ENCODE measurements at regions not wholly inside any gene's neighbourhood (a gene's known extent, or its start where the extent isn't known, plus 50 kb on each side); places are given as distances from the start of the nearest gene placed in this dataset.

DNA sequence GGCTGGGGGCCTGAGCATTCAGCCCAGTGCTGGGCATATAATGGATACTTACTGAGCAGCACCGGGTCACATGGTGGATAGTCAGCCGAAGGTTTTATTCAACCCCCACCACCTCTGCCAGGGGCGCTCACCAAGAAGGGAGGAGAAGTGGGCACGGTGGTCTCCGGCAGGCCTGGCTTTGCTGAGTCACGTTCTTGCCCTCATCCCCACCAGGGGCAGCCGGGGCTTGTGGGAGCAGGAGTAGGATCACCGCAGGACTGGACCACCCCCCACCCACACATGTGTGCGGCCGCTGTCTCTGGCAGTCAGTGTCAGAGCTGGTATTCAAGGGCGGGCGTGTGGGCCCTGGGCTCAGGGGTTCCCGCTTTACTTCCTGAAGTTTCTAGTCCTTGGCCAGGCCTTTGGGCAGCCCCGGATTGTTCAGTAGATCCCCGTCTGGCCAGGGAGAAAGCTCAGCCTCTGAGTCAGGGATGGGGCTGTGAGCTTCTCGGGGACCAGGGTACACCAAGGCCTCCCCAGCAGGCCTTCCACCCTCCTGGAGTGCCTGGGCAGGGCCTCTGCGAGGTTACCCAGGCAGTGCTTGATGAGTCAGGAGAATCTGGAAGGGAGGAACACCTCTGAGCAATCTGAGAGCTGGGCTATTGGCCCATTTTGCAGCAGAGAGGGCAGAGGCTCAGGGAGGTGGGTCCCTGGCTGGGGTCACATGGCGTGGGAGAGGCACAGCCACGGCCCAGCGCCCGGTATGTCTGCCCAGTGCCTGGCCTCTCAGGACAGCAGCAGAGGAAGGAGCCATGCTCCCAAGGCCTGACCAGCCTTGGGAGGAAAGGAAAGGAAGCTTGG is 60.6 kb downstream of the RTL6 start:
- Histone ChIP-seq H3K9me3 (ENCODE audit: control insufficient read depth, insufficient read depth, low read depth, low read length) (no peaks in the 10 kb centered on the region), H3K4me3 (replicated peaks in 1 of 4; ENCODE audit: control extremely low read depth in 1 of 4, insufficient read depth in 1 of 4, low read depth in 3 of 4, low read length in 4 of 4) (no peak overlapping the region), H3K4me2 (ENCODE audit: extremely low read depth, insufficient read depth, low read length) (no peak overlapping the region), H3K4me1 (ENCODE audit: control insufficient read depth, extremely low read depth, insufficient read depth, low read length) (no peaks in the 10 kb centered on the region), H3K27me3 (ENCODE audit: control insufficient read depth, insufficient read depth, low read length) (peaks cover 3% of the 10 kb centered on the region), H3K79me2 (ENCODE audit: control insufficient read depth, insufficient read depth, low read length) (no peaks in the 10 kb centered on the region), H3K27ac (ENCODE audit: insufficient read depth, low read length) (no peak overlapping the region), H4K20me1 (ENCODE audit: control insufficient read depth, extremely low read depth, insufficient read depth, low read length) (no peaks in the 10 kb centered on the region), H3K36me3 (ENCODE audit: control insufficient read depth, insufficient read depth, low read length) (no peaks in the 10 kb centered on the region), H2AFZ (ENCODE audit: low read length) (no peak overlapping the region), H3K9ac (ENCODE audit: insufficient read depth, low read length) (no peak overlapping the region)
- peak in 1 of 2 donors; percentile 75 for DNase-seq (ENCODE audit: low read depth in 2 of 2)
- TF ChIP-seq, protein P1, sequence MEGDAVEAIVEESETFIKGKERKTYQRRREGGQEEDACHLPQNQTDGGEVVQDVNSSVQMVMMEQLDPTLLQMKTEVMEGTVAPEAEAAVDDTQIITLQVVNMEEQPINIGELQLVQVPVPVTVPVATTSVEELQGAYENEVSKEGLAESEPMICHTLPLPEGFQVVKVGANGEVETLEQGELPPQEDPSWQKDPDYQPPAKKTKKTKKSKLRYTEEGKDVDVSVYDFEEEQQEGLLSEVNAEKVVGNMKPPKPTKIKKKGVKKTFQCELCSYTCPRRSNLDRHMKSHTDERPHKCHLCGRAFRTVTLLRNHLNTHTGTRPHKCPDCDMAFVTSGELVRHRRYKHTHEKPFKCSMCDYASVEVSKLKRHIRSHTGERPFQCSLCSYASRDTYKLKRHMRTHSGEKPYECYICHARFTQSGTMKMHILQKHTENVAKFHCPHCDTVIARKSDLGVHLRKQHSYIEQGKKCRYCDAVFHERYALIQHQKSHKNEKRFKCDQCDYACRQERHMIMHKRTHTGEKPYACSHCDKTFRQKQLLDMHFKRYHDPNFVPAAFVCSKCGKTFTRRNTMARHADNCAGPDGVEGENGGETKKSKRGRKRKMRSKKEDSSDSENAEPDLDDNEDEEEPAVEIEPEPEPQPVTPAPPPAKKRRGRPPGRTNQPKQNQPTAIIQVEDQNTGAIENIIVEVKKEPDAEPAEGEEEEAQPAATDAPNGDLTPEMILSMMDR (conservative IDR thresholded peaks at IDR 0.05 in 1 of 2, IDR thresholded peaks at IDR 0.05 in 1 of 2; ENCODE audit: low read depth in 1 of 2, low read length in 2 of 2): no peak
- no peak for TF ChIP-seq EZH2 (IDR thresholded peaks at IDR 0.05; ENCODE audit: low read length, missing control alignments)

DNA sequence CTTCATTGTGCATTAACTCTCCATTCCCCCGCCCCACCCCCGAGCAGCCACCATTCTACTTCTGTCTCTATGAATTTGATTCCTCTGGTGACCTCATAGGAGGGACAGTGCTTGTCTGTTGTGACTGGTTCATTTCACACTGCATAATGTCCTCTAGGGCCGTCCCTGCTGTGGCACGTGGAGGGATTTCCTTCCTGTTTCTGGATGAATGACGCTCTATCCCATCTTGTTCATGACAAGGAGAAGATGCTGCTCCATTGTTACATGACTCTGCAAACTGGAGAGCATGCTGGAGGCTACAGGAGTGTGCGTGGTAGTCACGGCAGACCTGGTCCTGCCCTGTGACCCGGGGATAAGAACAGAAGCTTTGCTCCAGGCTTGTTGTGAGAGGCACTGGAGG is 61.3 kb downstream of the RTL6 start:
- H3K4me3 ChIP-seq (replicated peaks in 1 of 4; ENCODE audit: control extremely low read depth in 1 of 4, insufficient read depth in 1 of 4, low read depth in 3 of 4, low read length in 4 of 4): no peak overlapping the region
- peaks cover 3% of the 10 kb centered on the region for H3K27me3 ChIP-seq (ENCODE audit: control insufficient read depth, insufficient read depth, low read length)
- H4K20me1 ChIP-seq (ENCODE audit: control insufficient read depth, extremely low read depth, insufficient read depth, low read length): no peaks in the 10 kb centered on the region
- no peak overlapping the region for H3K4me2 ChIP-seq (ENCODE audit: extremely low read depth, insufficient read depth, low read length)
- H2AFZ ChIP-seq (ENCODE audit: low read length): no peak overlapping the region
- no peak for TF ChIP-seq EZH2 (IDR thresholded peaks at IDR 0.05; ENCODE audit: low read length, missing control alignments)
- TF ChIP-seq, protein P1 (conservative IDR thresholded peaks at IDR 0.05 in 1 of 2, IDR thresholded peaks at IDR 0.05 in 1 of 2; ENCODE audit: low read depth in 1 of 2, low read length in 2 of 2): no peak
- no peak overlapping the region for H3K9ac ChIP-seq (ENCODE audit: insufficient read depth, low read length)
- H3K36me3 ChIP-seq (ENCODE audit: control insufficient read depth, insufficient read depth, low read length): no peaks in the 10 kb centered on the region
- H3K9me3 ChIP-seq (ENCODE audit: control insufficient read depth, insufficient read depth, low read depth, low read length): no peaks in the 10 kb centered on the region
- no peaks in the 10 kb centered on the region for H3K4me1 ChIP-seq (ENCODE audit: control insufficient read depth, extremely low read depth, insufficient read depth, low read length)
- no peak overlapping the region for H3K27ac ChIP-seq (ENCODE audit: insufficient read depth, low read length)
- no peaks in the 10 kb centered on the region for H3K79me2 ChIP-seq (ENCODE audit: control insufficient read depth, insufficient read depth, low read length)
- DNase-seq (ENCODE audit: low read depth in 2 of 2): no peak

DNA sequence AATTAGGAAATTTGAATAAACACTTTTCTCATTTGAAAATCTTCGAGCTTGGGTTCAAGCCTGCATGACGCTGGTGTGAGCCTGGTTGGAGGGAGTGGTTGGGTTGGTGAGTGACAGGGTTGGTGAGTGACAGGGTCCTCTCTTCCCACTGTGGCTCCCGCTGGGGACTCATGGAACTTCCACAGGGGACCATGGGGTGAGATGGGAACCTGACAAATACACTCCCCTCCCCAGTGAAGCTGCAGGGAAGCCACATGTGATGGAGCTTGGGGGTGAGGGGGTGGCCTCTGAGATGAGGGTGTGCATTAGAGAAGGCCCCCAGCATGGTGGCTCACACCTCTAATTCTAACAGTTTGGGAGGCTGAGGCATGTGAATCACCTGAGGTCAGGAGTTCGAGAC is 66.8 kb downstream of the RTL6 start:
- Histone ChIP-seq H2AFZ (ENCODE audit: low read length) (no peak overlapping the region), H3K27me3 (ENCODE audit: control insufficient read depth, insufficient read depth, low read length) (peaks cover 3% of the 10 kb centered on the region), H3K36me3 (ENCODE audit: control insufficient read depth, insufficient read depth, low read length) (no peaks in the 10 kb centered on the region), H3K79me2 (ENCODE audit: control insufficient read depth, insufficient read depth, low read length) (no peaks in the 10 kb centered on the region), H3K27ac (ENCODE audit: insufficient read depth, low read length) (no peak overlapping the region), H4K20me1 (ENCODE audit: control insufficient read depth, extremely low read depth, insufficient read depth, low read length) (no peaks in the 10 kb centered on the region), H3K4me1 (ENCODE audit: control insufficient read depth, extremely low read depth, insufficient read depth, low read length) (no peaks in the 10 kb centered on the region), H3K9me3 (ENCODE audit: control insufficient read depth, insufficient read depth, low read depth, low read length) (no peaks in the 10 kb centered on the region), H3K9ac (ENCODE audit: insufficient read depth, low read length) (no peak overlapping the region), H3K4me2 (ENCODE audit: extremely low read depth, insufficient read depth, low read length) (no peak overlapping the region), H3K4me3 (replicated peaks in 1 of 4; ENCODE audit: control extremely low read depth in 1 of 4, insufficient read depth in 1 of 4, low read depth in 3 of 4, low read length in 4 of 4) (no peak overlapping the region)
- TF ChIP-seq EZH2 (IDR thresholded peaks at IDR 0.05; ENCODE audit: low read length, missing control alignments): no peak
- TF ChIP-seq, protein P1 (conservative IDR thresholded peaks at IDR 0.05 in 1 of 2, IDR thresholded peaks at IDR 0.05 in 1 of 2; ENCODE audit: low read depth in 1 of 2, low read length in 2 of 2): no peak
- DNase-seq (ENCODE audit: low read depth in 2 of 2): no peak
